BJ (cell line): ENCODE measurements at regions not wholly inside any gene's neighbourhood (a gene's known extent, or its start where the extent isn't known, plus 50 kb on each side); places are given as distances from the start of the nearest gene placed in this dataset.
"Not testable (repeated sequence)": the region's sequence is repeated elsewhere in the genome, so short reads cannot be mapped to it uniquely, and the experiment has no call there.

Experiments
- CTCF ChIA-PET: fragments of 350-600 bp; formaldehyde crosslinking; extraction: SDS; loops from one replicate; lab custom pipeline; 2021; ENCODE audit warnings: antibody characterized with exemption, inconsistent platforms; lab: Yijun Ruan, JAX
- POLR2A ChIA-PET: fragments of 300-600 bp; sonication (Branson Sonifier 250); formaldehyde crosslinking; extraction: SDS; loops from one replicate; lab custom pipeline; 2021; ENCODE audit warnings: antibody characterized with exemption; lab: Charles Lee
- DNase-seq: peaks from one replicate; pipeline ENCODE4 v3.0.0-alpha.2; 2011; ENCODE audit warnings: low read depth
- H3K27me3 ChIP-seq: 2 replicates; pipeline ENCODE4 v1.6.0; 2011; ENCODE audit warnings: low read length; ENCODE audit not compliant: control insufficient read depth, insufficient read depth
- H3K36me3 ChIP-seq: 2 replicates; pipeline ENCODE4 v1.5.1; 2011; ENCODE audit warnings: low read length; ENCODE audit not compliant: control insufficient read depth, insufficient read depth
- H3K4me3 ChIP-seq: 2 replicates; pipeline ENCODE4 v1.5.1; 2011; ENCODE audit warnings: low read depth, mild to moderate bottlenecking, control low read depth, low read length
- TF ChIP-seq, protein P1 (sequence below): IDR thresholded peaks from 2 replicates; pipeline ENCODE4 v1.5.1; 2011; ENCODE audit warnings: low read depth, mild to moderate bottlenecking, control low read depth, inconsistent platforms, low read length, moderate library complexity; ENCODE audit not compliant: insufficient read depth

DNA sequence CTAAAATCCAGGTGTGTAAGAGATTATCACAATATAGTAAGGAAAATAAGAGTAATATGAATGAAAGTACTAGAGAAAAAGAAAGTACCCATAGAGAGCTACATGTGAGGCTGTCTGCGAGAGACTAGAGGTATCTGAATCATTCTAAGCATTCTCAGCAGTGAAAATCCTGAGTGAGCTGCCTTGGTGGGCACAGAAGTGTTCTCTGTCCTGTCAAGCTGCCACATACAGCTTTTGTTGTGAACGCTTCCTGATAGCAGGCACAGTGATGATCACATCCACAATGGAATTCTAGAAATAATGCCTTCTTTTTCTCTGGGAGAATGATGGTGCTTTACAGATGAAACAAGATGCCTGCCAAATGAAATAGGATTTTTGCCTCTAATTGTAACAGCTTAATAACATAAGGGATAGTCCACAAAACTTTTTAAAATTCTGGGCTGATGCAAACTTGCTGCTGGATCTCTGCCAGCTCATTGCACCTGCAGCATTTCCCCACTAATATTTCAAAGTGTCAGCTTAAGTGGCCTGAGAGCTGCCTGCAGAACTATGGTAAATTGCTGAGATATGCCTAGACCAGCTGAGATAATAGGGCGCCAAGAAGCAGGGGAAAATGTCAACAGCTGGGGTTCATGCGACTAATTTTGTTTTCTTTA lies 620.5 kb downstream of the DOK5 start:
- POLR2A ChIA-PET = no interaction called here
- no peak for DNase-seq
- TF ChIP-seq, protein P1, sequence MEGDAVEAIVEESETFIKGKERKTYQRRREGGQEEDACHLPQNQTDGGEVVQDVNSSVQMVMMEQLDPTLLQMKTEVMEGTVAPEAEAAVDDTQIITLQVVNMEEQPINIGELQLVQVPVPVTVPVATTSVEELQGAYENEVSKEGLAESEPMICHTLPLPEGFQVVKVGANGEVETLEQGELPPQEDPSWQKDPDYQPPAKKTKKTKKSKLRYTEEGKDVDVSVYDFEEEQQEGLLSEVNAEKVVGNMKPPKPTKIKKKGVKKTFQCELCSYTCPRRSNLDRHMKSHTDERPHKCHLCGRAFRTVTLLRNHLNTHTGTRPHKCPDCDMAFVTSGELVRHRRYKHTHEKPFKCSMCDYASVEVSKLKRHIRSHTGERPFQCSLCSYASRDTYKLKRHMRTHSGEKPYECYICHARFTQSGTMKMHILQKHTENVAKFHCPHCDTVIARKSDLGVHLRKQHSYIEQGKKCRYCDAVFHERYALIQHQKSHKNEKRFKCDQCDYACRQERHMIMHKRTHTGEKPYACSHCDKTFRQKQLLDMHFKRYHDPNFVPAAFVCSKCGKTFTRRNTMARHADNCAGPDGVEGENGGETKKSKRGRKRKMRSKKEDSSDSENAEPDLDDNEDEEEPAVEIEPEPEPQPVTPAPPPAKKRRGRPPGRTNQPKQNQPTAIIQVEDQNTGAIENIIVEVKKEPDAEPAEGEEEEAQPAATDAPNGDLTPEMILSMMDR = no peak
- Histone ChIP-seq H3K27me3 (no peaks in the 10 kb centered on the region), H3K36me3 (no peaks in the 10 kb centered on the region), H3K4me3 (no peak overlapping the region)
- CTCF ChIA-PET = no interaction called here

GRCh38 chr20:55094353-55094861 lies 619.0 kb downstream of the DOK5 start:
- ChIA-PET CTCF (no interaction called here), POLR2A (no interaction called here)

DNA sequence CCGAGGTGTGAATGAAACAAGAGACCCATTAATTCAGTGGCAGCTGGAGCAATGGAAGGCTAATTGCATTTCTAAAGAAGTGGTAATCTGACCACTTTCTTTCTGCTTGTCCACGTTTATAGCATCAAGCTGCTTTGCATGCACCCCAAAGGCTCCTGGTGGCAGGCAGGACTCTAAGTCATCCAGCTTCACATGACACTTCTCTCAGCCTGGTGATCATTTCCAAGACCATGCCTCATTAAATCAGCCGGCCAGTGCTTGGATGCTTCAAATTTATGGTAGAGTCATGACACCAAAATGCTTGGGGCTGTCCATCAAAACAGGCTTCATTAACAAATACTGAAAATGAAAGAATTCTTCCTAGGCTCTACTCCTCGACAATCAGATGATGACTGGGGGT lies 614.9 kb downstream of the DOK5 start:
- TF ChIP-seq, protein P1 = no peak
- no peak overlapping the region for H3K4me3 ChIP-seq
- POLR2A ChIA-PET = no interaction called here
- H3K27me3 ChIP-seq = no peaks in the 10 kb centered on the region
- no peaks in the 10 kb centered on the region for H3K36me3 ChIP-seq
- CTCF ChIA-PET = no interaction called here
- no peak for DNase-seq

More at GRCh38 chr20:55094353-55094861, 619.0 kb downstream of the DOK5 start:
- Histone ChIP-seq H3K27me3 (no peaks in the 10 kb centered on the region), H3K36me3 (no peaks in the 10 kb centered on the region), H3K4me3 (no peak overlapping the region)
- no peak for DNase-seq
- TF ChIP-seq, protein P1 = no peak

- Histone ChIP-seq H3K27me3 (no peaks in the 10 kb centered on the region), H3K36me3 (no peaks in the 10 kb centered on the region), H3K4me3 (no peak overlapping the region)
- DNase-seq = no peak
- CTCF ChIA-PET = no interaction called here
- POLR2A ChIA-PET = no interaction called here
- TF ChIP-seq, protein P1 = no peak
Measured at GRCh38 chr20:55086421-55086820, 611.0 kb downstream of the DOK5 start.

DNA sequence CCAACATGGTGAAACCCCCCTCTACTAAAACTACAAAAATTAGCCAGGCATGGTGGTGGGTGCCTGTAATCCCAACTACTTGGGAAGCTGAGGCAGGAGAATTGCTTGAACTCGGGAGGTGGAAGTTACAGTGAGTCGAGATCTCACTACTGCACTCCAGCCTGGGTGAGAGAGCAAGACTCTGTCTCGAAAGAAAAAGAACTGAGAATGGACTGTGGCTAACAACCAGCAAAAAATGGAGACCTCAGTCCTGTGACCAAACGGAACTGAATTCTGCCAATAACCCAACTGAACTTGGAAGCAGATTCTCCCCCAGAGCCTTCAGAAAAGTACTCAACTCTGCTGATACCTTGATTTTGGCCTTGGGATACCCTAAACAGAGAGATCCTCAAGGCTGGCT lies 604.5 kb downstream of the DOK5 start:
- DNase-seq = no peak
- Histone ChIP-seq H3K4me3 (no peak overlapping the region), H3K36me3 (no peaks in the 10 kb centered on the region), H3K27me3 (no peaks in the 10 kb centered on the region)
- ChIA-PET CTCF (no interaction called here), POLR2A (no interaction called here)
- TF ChIP-seq, protein P1 = no peak

DNA sequence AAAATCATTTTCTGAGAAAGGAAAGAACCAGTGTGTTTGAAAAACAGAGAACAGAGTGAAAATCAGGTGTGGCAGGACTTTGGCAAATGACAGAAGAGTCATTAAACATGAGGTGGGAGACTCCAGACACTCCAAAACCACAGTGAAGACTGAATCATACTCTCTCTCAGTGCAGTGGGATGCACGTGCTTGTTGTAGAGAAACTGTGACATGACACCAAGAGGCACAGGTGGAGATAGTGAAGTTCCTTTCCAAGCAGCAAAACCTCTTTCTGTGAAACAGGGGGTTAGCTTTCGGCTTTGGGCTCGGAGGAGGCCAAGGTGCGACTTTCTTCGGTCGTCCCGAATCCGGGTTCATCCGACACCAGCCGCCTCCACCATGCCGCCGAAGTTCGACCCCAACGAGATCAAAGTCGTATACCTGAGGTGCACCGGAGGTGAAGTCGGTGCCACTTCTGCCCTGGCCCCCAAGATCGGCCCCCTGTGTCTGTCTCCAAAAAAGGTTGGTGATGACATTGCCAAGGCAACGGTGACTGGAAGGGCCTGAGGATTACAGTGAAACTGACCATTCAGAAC lies 599.0 kb downstream of the DOK5 start:
- CTCF ChIA-PET, H3K36me3 ChIP-seq, DNase-seq, H3K4me3 ChIP-seq, H3K27me3 ChIP-seq, POLR2A ChIA-PET: not testable (repeated sequence)
